ENCODE measurements at regions not wholly inside any gene's neighbourhood (a gene's known extent, or its start where the extent isn't known, plus 50 kb on each side); places are given as distances from the start of the nearest gene placed in this dataset.

- no peaks in the 10 kb centered on the region for H3K27me3 ChIP-seq (ENCODE audit: control insufficient read depth, insufficient read depth, low read length)
- peak overlapping the region; percentile 26 for H3K4me3 ChIP-seq (ENCODE audit: low read length)
- H3K4me2 ChIP-seq (ENCODE audit: low read length), result peak overlapping the region; percentile 55
- H3K4me1 ChIP-seq (ENCODE audit: control insufficient read depth, insufficient read depth, low read length), result peaks cover 30% of the 10 kb centered on the region
- H3K9ac ChIP-seq (ENCODE audit: low read depth, low read length), result peak overlapping the region; percentile 60
- H3K36me3 ChIP-seq (ENCODE audit: insufficient read depth, low read length), result no peaks in the 10 kb centered on the region
- no peaks in the 10 kb centered on the region for H3K9me3 ChIP-seq (replicated peaks; ENCODE audit: low read length)
These were observed 124.1 kb downstream of the SPCS3 start for GRCh38 chr4:176443646-176444409.

DNA sequence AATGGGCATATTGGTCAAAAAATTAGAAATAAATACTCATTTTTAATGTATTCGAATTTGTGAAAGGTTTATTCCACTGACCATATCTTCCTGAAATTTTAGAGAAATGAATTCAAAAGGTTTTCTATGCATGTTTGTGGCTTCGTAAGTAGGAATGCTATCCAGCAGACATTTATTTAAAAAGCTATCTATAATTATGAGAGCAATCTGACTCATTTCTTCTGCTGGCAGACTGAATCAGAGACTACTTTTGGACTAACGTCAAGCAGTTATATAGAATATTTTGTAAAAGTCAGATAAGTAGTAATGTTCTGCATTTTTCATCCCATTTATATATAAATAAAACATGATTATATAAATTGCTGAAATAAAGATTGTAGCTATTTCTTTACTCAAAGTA, 125.0 kb downstream of the SPCS3 start:
- Histone ChIP-seq H3K27me3 (ENCODE audit: control insufficient read depth, insufficient read depth, low read length) (no peaks in the 10 kb centered on the region), H3K4me2 (ENCODE audit: low read length) (peak overlapping the region; percentile 55), H3K9me3 (replicated peaks; ENCODE audit: low read length) (no peaks in the 10 kb centered on the region), H3K4me3 (ENCODE audit: low read length) (no peak overlapping the region), H3K9ac (ENCODE audit: low read depth, low read length) (peak overlapping the region; percentile 60), H3K36me3 (ENCODE audit: insufficient read depth, low read length) (no peaks in the 10 kb centered on the region), H3K4me1 (ENCODE audit: control insufficient read depth, insufficient read depth, low read length) (peaks cover 28% of the 10 kb centered on the region)

- Histone ChIP-seq H3K9ac (ENCODE audit: low read depth, low read length) (no peak overlapping the region), H3K4me2 (ENCODE audit: low read length) (no peak overlapping the region), H3K4me3 (ENCODE audit: low read length) (no peak overlapping the region), H3K36me3 (ENCODE audit: insufficient read depth, low read length) (no peaks in the 10 kb centered on the region), H3K9me3 (replicated peaks; ENCODE audit: low read length) (no peaks in the 10 kb centered on the region), H3K4me1 (ENCODE audit: control insufficient read depth, insufficient read depth, low read length) (peaks cover 9% of the 10 kb centered on the region), H3K27me3 (ENCODE audit: control insufficient read depth, insufficient read depth, low read length) (no peaks in the 10 kb centered on the region)
These were observed 129.0 kb downstream of the SPCS3 start for GRCh38 chr4:176448761-176449160.

GRCh38 chr4:176451443-176451842, 131.7 kb downstream of the SPCS3 start:
- no peaks in the 10 kb centered on the region for H3K36me3 ChIP-seq (ENCODE audit: insufficient read depth, low read length)
- H3K4me3 ChIP-seq (ENCODE audit: low read length), result no peak overlapping the region
- no peak overlapping the region for H3K4me2 ChIP-seq (ENCODE audit: low read length)
- H3K27me3 ChIP-seq (ENCODE audit: control insufficient read depth, insufficient read depth, low read length), result no peaks in the 10 kb centered on the region
- H3K9me3 ChIP-seq (replicated peaks; ENCODE audit: low read length), result no peaks in the 10 kb centered on the region
- H3K4me1 ChIP-seq (ENCODE audit: control insufficient read depth, insufficient read depth, low read length), result no peaks in the 10 kb centered on the region
- no peak overlapping the region for H3K9ac ChIP-seq (ENCODE audit: low read depth, low read length)

DNA sequence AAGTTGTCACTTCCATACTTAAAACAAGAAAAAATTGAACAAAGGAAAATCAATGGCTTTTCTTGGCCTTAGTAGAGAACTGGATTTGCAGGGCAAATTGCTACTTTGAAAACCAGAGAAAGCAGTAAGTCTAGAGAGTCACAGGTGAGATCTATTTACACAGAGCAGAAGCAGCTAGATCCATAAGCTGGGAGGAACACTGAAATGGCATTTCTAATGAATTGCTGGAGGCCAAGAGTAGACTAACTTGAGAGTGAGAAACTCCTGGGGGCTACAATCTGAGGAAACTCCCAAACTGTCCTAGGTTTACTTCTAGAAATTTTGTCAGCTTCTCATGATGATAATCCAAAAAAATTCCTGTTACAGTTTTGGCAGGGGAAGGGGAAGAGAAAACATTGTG, 133.3 kb downstream of the SPCS3 start:
- no peak overlapping the region for H3K4me2 ChIP-seq (ENCODE audit: low read length)
- H3K9ac ChIP-seq (ENCODE audit: low read depth, low read length), result no peak overlapping the region
- no peaks in the 10 kb centered on the region for H3K36me3 ChIP-seq (ENCODE audit: insufficient read depth, low read length)
- no peak overlapping the region for H3K4me3 ChIP-seq (ENCODE audit: low read length)
- no peaks in the 10 kb centered on the region for H3K4me1 ChIP-seq (ENCODE audit: control insufficient read depth, insufficient read depth, low read length)
- no peaks in the 10 kb centered on the region for H3K27me3 ChIP-seq (ENCODE audit: control insufficient read depth, insufficient read depth, low read length)
- no peaks in the 10 kb centered on the region for H3K9me3 ChIP-seq (replicated peaks; ENCODE audit: low read length)

DNA sequence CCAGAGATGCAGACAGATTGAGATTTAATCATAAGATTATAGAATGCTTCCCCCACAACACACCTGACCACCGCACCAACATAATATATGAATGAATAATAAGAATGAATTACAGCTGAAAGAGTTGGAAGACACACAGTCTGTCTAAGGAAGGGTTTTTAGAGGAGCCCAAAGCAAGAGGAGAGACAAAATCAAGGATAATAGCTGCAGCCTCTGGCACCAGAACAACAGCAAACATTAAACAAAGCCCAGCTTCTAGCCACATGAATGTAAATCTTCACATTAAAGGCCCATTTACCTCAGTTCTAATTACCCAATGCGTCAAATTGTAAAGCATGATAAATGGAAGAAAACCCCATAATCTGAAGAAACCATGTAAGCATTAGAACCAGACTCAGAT, 133.9 kb downstream of the SPCS3 start:
- Histone ChIP-seq H3K4me1 (ENCODE audit: control insufficient read depth, insufficient read depth, low read length) (no peaks in the 10 kb centered on the region), H3K4me2 (ENCODE audit: low read length) (no peak overlapping the region), H3K9ac (ENCODE audit: low read depth, low read length) (no peak overlapping the region), H3K4me3 (ENCODE audit: low read length) (no peak overlapping the region), H3K36me3 (ENCODE audit: insufficient read depth, low read length) (no peaks in the 10 kb centered on the region), H3K27me3 (ENCODE audit: control insufficient read depth, insufficient read depth, low read length) (no peaks in the 10 kb centered on the region), H3K9me3 (replicated peaks; ENCODE audit: low read length) (no peaks in the 10 kb centered on the region)

- Histone ChIP-seq H3K36me3 (ENCODE audit: insufficient read depth, low read length) (no peaks in the 10 kb centered on the region), H3K4me1 (ENCODE audit: control insufficient read depth, insufficient read depth, low read length) (no peaks in the 10 kb centered on the region)
These were observed 145.0 kb downstream of the SPCS3 start for GRCh38 chr4:176464748-176465147.

DNA sequence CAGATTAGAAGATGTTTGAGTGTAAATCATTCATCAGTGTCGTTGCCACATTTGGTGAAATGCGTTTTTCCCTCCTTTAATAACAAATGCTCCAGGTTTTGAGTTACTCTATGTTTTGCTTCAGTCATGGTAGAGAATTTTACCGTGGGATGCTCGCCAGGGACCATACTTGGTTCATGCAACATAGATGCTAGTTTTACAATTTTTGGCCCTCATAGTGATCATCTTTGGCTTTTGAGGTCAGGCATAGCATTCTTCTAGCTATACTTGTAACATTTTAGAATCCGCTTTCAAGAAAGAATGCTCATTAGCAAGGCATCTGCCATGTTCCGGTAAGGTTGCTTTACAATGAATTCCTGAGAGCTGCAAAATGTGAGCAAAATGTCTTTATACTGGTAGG, 147.2 kb downstream of the SPCS3 start:
- no peaks in the 10 kb centered on the region for H3K4me1 ChIP-seq (ENCODE audit: control insufficient read depth, insufficient read depth, low read length)
- no peak overlapping the region for H3K4me2 ChIP-seq (ENCODE audit: low read length)
- H3K36me3 ChIP-seq (ENCODE audit: insufficient read depth, low read length), result no peaks in the 10 kb centered on the region
- no peaks in the 10 kb centered on the region for H3K9me3 ChIP-seq (replicated peaks; ENCODE audit: low read length)
- H3K27me3 ChIP-seq (ENCODE audit: control insufficient read depth, insufficient read depth, low read length), result no peaks in the 10 kb centered on the region
- no peak overlapping the region for H3K4me3 ChIP-seq (ENCODE audit: low read length)
- H3K9ac ChIP-seq (ENCODE audit: low read depth, low read length), result no peak overlapping the region

More at GRCh38 chr4:176464748-176465147, 145.0 kb downstream of the SPCS3 start:
- Histone ChIP-seq H3K4me3 (ENCODE audit: low read length) (no peak overlapping the region), H3K27me3 (ENCODE audit: control insufficient read depth, insufficient read depth, low read length) (no peaks in the 10 kb centered on the region), H3K9me3 (replicated peaks; ENCODE audit: low read length) (no peaks in the 10 kb centered on the region), H3K9ac (ENCODE audit: low read depth, low read length) (no peak overlapping the region), H3K4me2 (ENCODE audit: low read length) (no peak overlapping the region)

- H3K9me3 ChIP-seq (replicated peaks; ENCODE audit: low read length), result no peaks in the 10 kb centered on the region
- H3K9ac ChIP-seq (ENCODE audit: low read depth, low read length), result no peak overlapping the region
- H3K4me3 ChIP-seq (ENCODE audit: low read length), result no peak overlapping the region
- H3K4me2 ChIP-seq (ENCODE audit: low read length), result no peak overlapping the region
- no peaks in the 10 kb centered on the region for H3K4me1 ChIP-seq (ENCODE audit: control insufficient read depth, insufficient read depth, low read length)
- no peaks in the 10 kb centered on the region for H3K27me3 ChIP-seq (ENCODE audit: control insufficient read depth, insufficient read depth, low read length)
- H3K36me3 ChIP-seq (ENCODE audit: insufficient read depth, low read length), result no peaks in the 10 kb centered on the region
These were observed 149.8 kb downstream of the SPCS3 start for GRCh38 chr4:176469546-176469945.

GRCh38 chr4:176470671-176471070, 150.9 kb downstream of the SPCS3 start:
- Histone ChIP-seq H3K4me3 (ENCODE audit: low read length) (no peak overlapping the region), H3K4me2 (ENCODE audit: low read length) (no peak overlapping the region), H3K27me3 (ENCODE audit: control insufficient read depth, insufficient read depth, low read length) (no peaks in the 10 kb centered on the region), H3K9me3 (replicated peaks; ENCODE audit: low read length) (no peaks in the 10 kb centered on the region), H3K9ac (ENCODE audit: low read depth, low read length) (no peak overlapping the region), H3K4me1 (ENCODE audit: control insufficient read depth, insufficient read depth, low read length) (no peaks in the 10 kb centered on the region), H3K36me3 (ENCODE audit: insufficient read depth, low read length) (no peaks in the 10 kb centered on the region)

DNA sequence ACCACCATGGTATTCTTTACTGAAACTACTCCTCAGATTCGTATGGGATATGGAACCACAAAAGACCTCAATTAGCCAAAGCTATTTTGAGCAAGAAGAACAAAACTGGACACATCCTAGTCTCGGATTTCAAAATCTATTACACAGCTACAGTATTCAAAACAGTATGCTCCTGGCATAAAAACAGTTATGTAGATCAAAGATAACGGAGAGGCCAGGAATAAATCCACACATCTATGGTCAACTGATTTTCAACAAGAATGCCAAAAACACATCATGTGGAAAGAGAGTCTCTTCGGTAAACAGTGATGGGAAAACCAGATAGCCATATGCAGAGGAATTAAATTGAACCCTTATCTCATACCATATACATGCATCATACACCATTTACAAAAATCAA, 155.3 kb downstream of the SPCS3 start:
- Histone ChIP-seq H3K4me1 (ENCODE audit: control insufficient read depth, insufficient read depth, low read length) (no peaks in the 10 kb centered on the region), H3K4me2 (ENCODE audit: low read length) (no peak overlapping the region), H3K36me3 (ENCODE audit: insufficient read depth, low read length) (no peaks in the 10 kb centered on the region), H3K9ac (ENCODE audit: low read depth, low read length) (no peak overlapping the region), H3K27me3 (ENCODE audit: control insufficient read depth, insufficient read depth, low read length) (no peaks in the 10 kb centered on the region), H3K4me3 (ENCODE audit: low read length) (no peak overlapping the region), H3K9me3 (replicated peaks; ENCODE audit: low read length) (no peaks in the 10 kb centered on the region)

- no peaks in the 10 kb centered on the region for H3K4me1 ChIP-seq (ENCODE audit: control insufficient read depth, insufficient read depth, low read length)
- H3K27me3 ChIP-seq (ENCODE audit: control insufficient read depth, insufficient read depth, low read length), result no peaks in the 10 kb centered on the region
- H3K9me3 ChIP-seq (replicated peaks; ENCODE audit: low read length), result no peaks in the 10 kb centered on the region
- H3K4me3 ChIP-seq (ENCODE audit: low read length), result no peak overlapping the region
- no peak overlapping the region for H3K4me2 ChIP-seq (ENCODE audit: low read length)
- H3K36me3 ChIP-seq (ENCODE audit: insufficient read depth, low read length), result no peaks in the 10 kb centered on the region
- no peak overlapping the region for H3K9ac ChIP-seq (ENCODE audit: low read depth, low read length)
These were observed 158.3 kb downstream of the SPCS3 start for GRCh38 chr4:176478076-176478475.
